ENCODE measurements at regions not wholly inside any gene's neighbourhood (a gene's known extent, or its start where the extent isn't known, plus 50 kb on each side); places are given as distances from the start of the nearest gene placed in this dataset.

DNA sequence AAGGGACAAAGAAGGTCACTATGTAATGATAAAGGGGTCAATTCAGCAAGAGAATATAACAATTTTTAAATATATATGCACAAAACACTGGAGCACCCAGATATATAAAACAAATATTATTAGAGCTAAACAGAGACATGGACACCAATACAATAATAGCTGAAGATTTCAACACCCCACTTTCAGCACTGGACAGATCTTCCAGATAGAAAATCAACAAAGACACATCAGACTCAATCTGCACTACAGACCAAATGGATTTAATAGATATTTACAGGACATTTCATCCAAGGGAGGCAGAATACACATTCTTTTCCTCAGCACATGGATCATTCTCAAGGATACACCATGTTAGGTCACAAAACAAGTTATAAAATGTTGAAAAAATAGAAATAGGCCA lies 111.4 kb downstream of the SOX3 start:
- H3K36me3 Mint-ChIP-seq (ENCODE audit: low read depth), result no peaks in the 10 kb centered on the region
- H3K4me1 Mint-ChIP-seq, result peaks cover 14% of the 10 kb centered on the region; the same call in 2 of the 3 replicates
- no peak for DNase-seq (ENCODE audit: low spot score)
- no peaks in the 10 kb centered on the region for H3K9me2 ChIP-seq (ENCODE audit: insufficient read depth)
- no peak for ATAC-seq
- no peak overlapping the region for H3K4me2 ChIP-seq
- H3K27ac Mint-ChIP-seq, result no peak overlapping the region; the same call in 1 of the 2 replicates
- H4K20me1 ChIP-seq (replicated peaks; ENCODE audit: insufficient read depth), result no peaks in the 10 kb centered on the region
- no peaks in the 10 kb centered on the region for H3K9me3 Mint-ChIP-seq
- H3K27me3 Mint-ChIP-seq (ENCODE audit: insufficient read depth, low read depth, poor library complexity), result no peaks in the 10 kb centered on the region
- no peaks in the 10 kb centered on the region for H3K36me3 ChIP-seq (ENCODE audit: insufficient read depth)
- no peak overlapping the region for H2AFZ ChIP-seq
- no peaks in the 10 kb centered on the region for H3K4me1 ChIP-seq (ENCODE audit: insufficient read depth)
- TF ChIP-seq POLR2AphosphoS5 (IDR thresholded peaks at IDR 0.05; ENCODE audit: low read depth), result no peak
- TF ChIP-seq, protein P1, sequence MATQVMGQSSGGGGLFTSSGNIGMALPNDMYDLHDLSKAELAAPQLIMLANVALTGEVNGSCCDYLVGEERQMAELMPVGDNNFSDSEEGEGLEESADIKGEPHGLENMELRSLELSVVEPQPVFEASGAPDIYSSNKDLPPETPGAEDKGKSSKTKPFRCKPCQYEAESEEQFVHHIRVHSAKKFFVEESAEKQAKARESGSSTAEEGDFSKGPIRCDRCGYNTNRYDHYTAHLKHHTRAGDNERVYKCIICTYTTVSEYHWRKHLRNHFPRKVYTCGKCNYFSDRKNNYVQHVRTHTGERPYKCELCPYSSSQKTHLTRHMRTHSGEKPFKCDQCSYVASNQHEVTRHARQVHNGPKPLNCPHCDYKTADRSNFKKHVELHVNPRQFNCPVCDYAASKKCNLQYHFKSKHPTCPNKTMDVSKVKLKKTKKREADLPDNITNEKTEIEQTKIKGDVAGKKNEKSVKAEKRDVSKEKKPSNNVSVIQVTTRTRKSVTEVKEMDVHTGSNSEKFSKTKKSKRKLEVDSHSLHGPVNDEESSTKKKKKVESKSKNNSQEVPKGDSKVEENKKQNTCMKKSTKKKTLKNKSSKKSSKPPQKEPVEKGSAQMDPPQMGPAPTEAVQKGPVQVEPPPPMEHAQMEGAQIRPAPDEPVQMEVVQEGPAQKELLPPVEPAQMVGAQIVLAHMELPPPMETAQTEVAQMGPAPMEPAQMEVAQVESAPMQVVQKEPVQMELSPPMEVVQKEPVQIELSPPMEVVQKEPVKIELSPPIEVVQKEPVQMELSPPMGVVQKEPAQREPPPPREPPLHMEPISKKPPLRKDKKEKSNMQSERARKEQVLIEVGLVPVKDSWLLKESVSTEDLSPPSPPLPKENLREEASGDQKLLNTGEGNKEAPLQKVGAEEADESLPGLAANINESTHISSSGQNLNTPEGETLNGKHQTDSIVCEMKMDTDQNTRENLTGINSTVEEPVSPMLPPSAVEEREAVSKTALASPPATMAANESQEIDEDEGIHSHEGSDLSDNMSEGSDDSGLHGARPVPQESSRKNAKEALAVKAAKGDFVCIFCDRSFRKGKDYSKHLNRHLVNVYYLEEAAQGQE (IDR thresholded peaks at IDR 0.05; ENCODE audit: unreplicated experiment), result peak; percentile 44
- TF ChIP-seq CREB1 (CRISPR knock-in tag; IDR thresholded peaks at IDR 0.05; ENCODE audit: low read depth), result no peak
- H3K79me2 ChIP-seq (replicated peaks; ENCODE audit: insufficient read depth), result no peaks in the 10 kb centered on the region
- no peaks in the 10 kb centered on the region for H3K27me3 ChIP-seq (ENCODE audit: insufficient read depth)
- H3K27ac ChIP-seq (ENCODE audit: low read depth), result no peak overlapping the region
- H3F3A ChIP-seq (replicated peaks; ENCODE audit: low read depth), result no peaks in the 10 kb centered on the region
- H3K4me3 Mint-ChIP-seq, result no peak overlapping the region
- H3K4me3 ChIP-seq, result no peak overlapping the region

DNA sequence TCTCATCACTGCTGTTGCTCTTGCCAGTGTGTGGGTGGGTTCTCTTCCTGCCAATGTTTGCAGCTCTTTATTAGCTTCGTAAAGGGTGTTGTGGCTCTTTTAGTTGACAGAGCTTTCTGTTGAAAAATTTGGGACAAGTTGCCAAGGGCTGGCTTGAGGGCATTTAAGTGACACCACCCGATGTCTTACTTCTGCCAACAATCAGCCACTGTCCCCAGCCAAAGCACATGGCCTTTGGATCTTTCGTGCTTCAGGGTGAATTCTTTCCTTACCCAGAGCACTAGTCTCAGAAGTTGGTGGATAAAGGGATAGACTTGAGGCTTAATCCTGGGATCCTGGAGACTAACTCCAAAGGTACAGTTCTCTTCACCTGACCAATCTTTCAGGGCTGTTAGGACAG lies 113.6 kb downstream of the SOX3 start:
- H3K27ac Mint-ChIP-seq, result no peak overlapping the region
- no peak overlapping the region for H3K4me3 ChIP-seq
- no peaks in the 10 kb centered on the region for H3K27me3 Mint-ChIP-seq (ENCODE audit: insufficient read depth, low read depth, poor library complexity)
- no peaks in the 10 kb centered on the region for H3K36me3 Mint-ChIP-seq (ENCODE audit: low read depth)
- no peaks in the 10 kb centered on the region for H3K4me1 ChIP-seq (ENCODE audit: insufficient read depth)
- DNase-seq (ENCODE audit: low spot score) (no peak), ATAC-seq (no peak)
- no peaks in the 10 kb centered on the region for H3K9me3 Mint-ChIP-seq
- no peaks in the 10 kb centered on the region for H3F3A ChIP-seq (replicated peaks; ENCODE audit: low read depth)
- H4K20me1 ChIP-seq (replicated peaks; ENCODE audit: insufficient read depth), result no peaks in the 10 kb centered on the region
- no peaks in the 10 kb centered on the region for H3K9me2 ChIP-seq (ENCODE audit: insufficient read depth)
- no peak overlapping the region for H3K4me3 Mint-ChIP-seq
- H3K4me2 ChIP-seq, result no peak overlapping the region
- H3K79me2 ChIP-seq (replicated peaks; ENCODE audit: insufficient read depth), result no peaks in the 10 kb centered on the region
- no peaks in the 10 kb centered on the region for H3K27me3 ChIP-seq (ENCODE audit: insufficient read depth)
- no peaks in the 10 kb centered on the region for H3K36me3 ChIP-seq (ENCODE audit: insufficient read depth)
- no peak overlapping the region for H2AFZ ChIP-seq
- no peak for TF ChIP-seq POLR2AphosphoS5 (IDR thresholded peaks at IDR 0.05; ENCODE audit: low read depth)
- H3K4me1 Mint-ChIP-seq, result peaks cover 9% of the 10 kb centered on the region; the same call in 2 of the 3 replicates
- H3K27ac ChIP-seq (ENCODE audit: low read depth), result no peak overlapping the region

DNA sequence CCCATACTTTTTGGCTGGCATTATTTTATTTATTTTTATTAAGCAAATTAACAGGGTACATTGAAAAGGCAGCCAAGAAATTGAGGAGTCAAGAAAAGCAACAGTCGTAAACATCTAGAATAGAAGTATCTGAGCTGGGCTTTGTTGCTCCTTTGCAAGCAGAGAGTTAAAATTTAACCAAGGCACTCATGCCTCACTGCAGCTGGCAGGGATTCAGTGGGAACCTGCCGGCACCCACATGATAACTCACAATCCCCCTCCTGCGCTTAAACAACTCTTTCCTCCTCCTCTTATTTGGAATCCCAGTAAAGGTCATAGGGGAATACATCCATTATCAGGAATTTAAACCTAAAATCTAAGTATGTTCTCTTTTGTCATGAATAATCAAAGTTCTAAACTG lies 115.5 kb downstream of the SOX3 start:
- no peaks in the 10 kb centered on the region for H3F3A ChIP-seq (replicated peaks; ENCODE audit: low read depth)
- H3K36me3 ChIP-seq (ENCODE audit: insufficient read depth), result no peaks in the 10 kb centered on the region
- H3K9me2 ChIP-seq (ENCODE audit: insufficient read depth), result no peaks in the 10 kb centered on the region
- Mint-ChIP-seq H3K27ac (no peak overlapping the region), H3K36me3 (ENCODE audit: low read depth) (no peaks in the 10 kb centered on the region), H3K9me3 (no peaks in the 10 kb centered on the region), H3K4me3 (no peak overlapping the region), H3K27me3 (ENCODE audit: insufficient read depth, low read depth, poor library complexity) (no peaks in the 10 kb centered on the region), H3K4me1 (peaks cover 9% of the 10 kb centered on the region; the same call in 2 of the 3 replicates)
- no peak for DNase-seq (ENCODE audit: low spot score)
- no peaks in the 10 kb centered on the region for H4K20me1 ChIP-seq (replicated peaks; ENCODE audit: insufficient read depth)
- no peaks in the 10 kb centered on the region for H3K79me2 ChIP-seq (replicated peaks; ENCODE audit: insufficient read depth)
- H3K4me1 ChIP-seq (ENCODE audit: insufficient read depth), result no peaks in the 10 kb centered on the region
- H3K4me3 ChIP-seq, result no peak overlapping the region
- H3K27ac ChIP-seq (ENCODE audit: low read depth), result no peak overlapping the region
- ATAC-seq, result no peak
- no peak overlapping the region for H2AFZ ChIP-seq
- no peaks in the 10 kb centered on the region for H3K27me3 ChIP-seq (ENCODE audit: insufficient read depth)
- no peak overlapping the region for H3K4me2 ChIP-seq
- TF ChIP-seq, protein P1 (IDR thresholded peaks at IDR 0.05; ENCODE audit: unreplicated experiment), result no peak
- no peak for TF ChIP-seq POLR2AphosphoS5 (IDR thresholded peaks at IDR 0.05; ENCODE audit: low read depth)
- TF ChIP-seq, protein P2, sequence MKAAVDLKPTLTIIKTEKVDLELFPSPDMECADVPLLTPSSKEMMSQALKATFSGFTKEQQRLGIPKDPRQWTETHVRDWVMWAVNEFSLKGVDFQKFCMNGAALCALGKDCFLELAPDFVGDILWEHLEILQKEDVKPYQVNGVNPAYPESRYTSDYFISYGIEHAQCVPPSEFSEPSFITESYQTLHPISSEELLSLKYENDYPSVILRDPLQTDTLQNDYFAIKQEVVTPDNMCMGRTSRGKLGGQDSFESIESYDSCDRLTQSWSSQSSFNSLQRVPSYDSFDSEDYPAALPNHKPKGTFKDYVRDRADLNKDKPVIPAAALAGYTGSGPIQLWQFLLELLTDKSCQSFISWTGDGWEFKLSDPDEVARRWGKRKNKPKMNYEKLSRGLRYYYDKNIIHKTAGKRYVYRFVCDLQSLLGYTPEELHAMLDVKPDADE (IDR thresholded peaks at IDR 0.05), result no peak
- no peak for TF ChIP-seq JUNB (IDR thresholded peaks at IDR 0.05; ENCODE audit: unreplicated experiment)

Data from GM23338 (cell line).